ENCODE measurements at regions not wholly inside any gene's neighbourhood (a gene's known extent, or its start where the extent isn't known, plus 50 kb on each side); places are given as distances from the start of the nearest gene placed in this dataset.

- DNase-seq (ENCODE audit: low spot score): no peak
Measured at GRCh38 chr12:42761601-42762350, 172.2 kb upstream of the PRICKLE1 start.

- DNase-seq (ENCODE audit: low spot score): no peak
Measured at GRCh38 chr12:42761086-42761485, 171.5 kb upstream of the PRICKLE1 start.

- no peak for DNase-seq (ENCODE audit: low spot score)
Measured at GRCh38 chr12:42760550-42760949, 171.0 kb upstream of the PRICKLE1 start.

- DNase-seq (ENCODE audit: low spot score): no peak
Measured at GRCh38 chr12:42759622-42760273, 170.2 kb upstream of the PRICKLE1 start.

GRCh38 chr12:42758806-42759205 lies 169.3 kb upstream of the PRICKLE1 start:
- DNase-seq (ENCODE audit: low spot score): no peak

GRCh38 chr12:42757624-42758119 lies 168.1 kb upstream of the PRICKLE1 start:
- no peak for DNase-seq (ENCODE audit: low spot score)

GRCh38 chr12:42756841-42757623 lies 167.5 kb upstream of the PRICKLE1 start:
- DNase-seq (ENCODE audit: low spot score): peak; percentile 65

GRCh38 chr12:42750356-42750755 lies 160.8 kb upstream of the PRICKLE1 start:
- DNase-seq (ENCODE audit: low spot score): no peak

GRCh38 chr12:42749239-42749638 lies 159.7 kb upstream of the PRICKLE1 start:
- no peak for DNase-seq (ENCODE audit: low spot score)

GRCh38 chr12:42744539-42745182 lies 155.1 kb upstream of the PRICKLE1 start:
- DNase-seq (ENCODE audit: low spot score): peak; percentile 72

GRCh38 chr12:42742716-42743115 lies 153.2 kb upstream of the PRICKLE1 start:
- DNase-seq (ENCODE audit: low spot score): no peak

GRCh38 chr12:42741771-42742510 lies 152.4 kb upstream of the PRICKLE1 start:
- no peak for DNase-seq (ENCODE audit: low spot score)

- no peak for DNase-seq (ENCODE audit: low spot score)
Measured at GRCh38 chr12:42741091-42741490, 151.5 kb upstream of the PRICKLE1 start.

GRCh38 chr12:42737398-42737797 lies 147.9 kb upstream of the PRICKLE1 start:
- DNase-seq (ENCODE audit: low spot score): no peak

GRCh38 chr12:42735861-42736361 lies 146.4 kb upstream of the PRICKLE1 start:
- no peak for DNase-seq (ENCODE audit: low spot score)

- DNase-seq (ENCODE audit: low spot score): no peak
Measured at GRCh38 chr12:42733911-42734310, 144.4 kb upstream of the PRICKLE1 start.

- DNase-seq (ENCODE audit: low spot score): no peak
Measured at GRCh38 chr12:42732908-42733411, 143.4 kb upstream of the PRICKLE1 start.

GRCh38 chr12:42730291-42730690 lies 140.7 kb upstream of the PRICKLE1 start:
- DNase-seq (ENCODE audit: low spot score): no peak

GRCh38 chr12:42729535-42729900 lies 140.0 kb upstream of the PRICKLE1 start:
- no peak for DNase-seq (ENCODE audit: low spot score)

GRCh38 chr12:42728770-42729534 lies 139.4 kb upstream of the PRICKLE1 start:
- DNase-seq (ENCODE audit: low spot score): no peak
